Trophoblast cell (in vitro differentiated cells and primary cell): ENCODE measurements at regions not wholly inside any gene's neighbourhood (a gene's known extent, or its start where the extent isn't known, plus 50 kb on each side); places are given as distances from the start of the nearest gene placed in this dataset.
"Not testable (repeated sequence)": the region's sequence is repeated elsewhere in the genome, so short reads cannot be mapped to it uniquely, and the experiment has no call there.

Experiments
- DNase-seq, 2 donors: peaks; one replicate each; pipeline ENCODE4 v3.0.0-alpha.2; 2016
- H2AFZ ChIP-seq: 2 replicates; pipeline ENCODE4 v1.6.1; 2013; ENCODE audit warnings: low read length, moderate library complexity, mild to moderate bottlenecking; ENCODE audit not compliant: insufficient read depth, poor library complexity
- H2AK5ac ChIP-seq: 2 replicates; pipeline ENCODE4 v1.6.1; 2013; ENCODE audit warnings: mild to moderate bottlenecking, low read length
- H2BK120ac ChIP-seq: 2 replicates; pipeline ENCODE4 v1.6.1; 2013; ENCODE audit warnings: low read length, mild to moderate bottlenecking, moderate library complexity; ENCODE audit not compliant: insufficient read depth, poor library complexity
- H2BK12ac ChIP-seq: 2 replicates; pipeline ENCODE4 v1.6.1; 2013; ENCODE audit warnings: mild to moderate bottlenecking, low read length, moderate library complexity
- H2BK5ac ChIP-seq: 2 replicates; pipeline ENCODE4 v1.6.1; 2013; ENCODE audit warnings: low read length, low read depth, moderate library complexity, mild to moderate bottlenecking; ENCODE audit not compliant: poor library complexity
- H3K14ac ChIP-seq: 2 replicates; pipeline ENCODE4 v1.6.1; 2013; ENCODE audit warnings: mild to moderate bottlenecking, low read length
- H3K18ac ChIP-seq: 2 replicates; pipeline ENCODE4 v1.6.1; 2013; ENCODE audit warnings: mild to moderate bottlenecking, low read length
- H3K23ac ChIP-seq: 2 replicates; pipeline ENCODE4 v1.6.1; 2013; ENCODE audit warnings: low read length
- H3K27ac ChIP-seq: 2 replicates; pipeline ENCODE4 v1.5.1; 2013; ENCODE audit warnings: low read depth, mild to moderate bottlenecking, inconsistent platforms, low read length, moderate library complexity
- H3K27me3 ChIP-seq: 2 replicates; pipeline ENCODE4 v1.6.1; 2013; ENCODE audit warnings: inconsistent platforms, mild to moderate bottlenecking, low read length, moderate library complexity; ENCODE audit not compliant: insufficient read depth
- H3K36me3 ChIP-seq, 2 experiments: 1 replicate in 1 of 2; 2 replicates in 1 of 2; pipeline ENCODE4 v1.6.1; 2013; ENCODE audit warnings: low read length in 2 of 2, mild to moderate bottlenecking in 2 of 2, moderate library complexity in 1 of 2; ENCODE audit not compliant: insufficient read depth in 2 of 2, control insufficient read depth in 1 of 2
- H3K4ac ChIP-seq: 2 replicates; pipeline ENCODE4 v1.6.1; 2013; ENCODE audit warnings: low read depth, mild to moderate bottlenecking, low read length, moderate library complexity
- H3K4me1 ChIP-seq, 2 experiments: 1 replicate in 1 of 2; 2 replicates in 1 of 2; pipeline ENCODE4 v1.6.1; 2013; ENCODE audit warnings: low read length in 2 of 2, mild to moderate bottlenecking in 2 of 2, moderate library complexity in 1 of 2; ENCODE audit not compliant: insufficient read depth in 2 of 2, control insufficient read depth in 1 of 2
- H3K4me2 ChIP-seq: 2 replicates; pipeline ENCODE4 v1.6.1; 2013; ENCODE audit warnings: inconsistent platforms, mild to moderate bottlenecking, low read length, moderate library complexity
- H3K4me3 ChIP-seq: 2 replicates; pipeline ENCODE4 v1.5.1; 2013; ENCODE audit warnings: mild to moderate bottlenecking, low read depth, low read length, inconsistent platforms
- H3K79me1 ChIP-seq: one replicate; pipeline ENCODE4 v1.6.1; 2013; ENCODE audit warnings: low read length
- H3K79me2 ChIP-seq: 2 replicates; pipeline ENCODE4 v1.6.1; 2013; ENCODE audit warnings: low read length, mild to moderate bottlenecking; ENCODE audit not compliant: control insufficient read depth, insufficient read depth, poor library complexity
- H3K9ac ChIP-seq: 2 replicates; pipeline ENCODE4 v1.6.1; 2013; ENCODE audit warnings: mild to moderate bottlenecking, low read length
- H3K9me3 ChIP-seq: 2 replicates; pipeline ENCODE4 v1.6.1; 2013; ENCODE audit warnings: low read depth, mild to moderate bottlenecking, control low read depth, inconsistent platforms, low read length; ENCODE audit not compliant: insufficient read depth
- H4K12ac ChIP-seq: 2 replicates; pipeline ENCODE4 v1.6.1; 2013; ENCODE audit warnings: low read depth, mild to moderate bottlenecking, low read length, moderate library complexity
- H4K8ac ChIP-seq: 2 replicates; pipeline ENCODE4 v1.6.1; 2013; ENCODE audit warnings: low read depth, mild to moderate bottlenecking, low read length, moderate library complexity
- H4K91ac ChIP-seq: one replicate; pipeline ENCODE4 v1.6.1; 2013; ENCODE audit warnings: low read depth, mild to moderate bottlenecking, low read length, moderate library complexity
- WGBS: extraction: QIAGEN DNeasy Blood & Tissue Kit; methylation state at CpG from one replicate; pipeline ENCODE4 v1.1.7; 2013; ENCODE audit warnings: missing lambda C conversion rate; ENCODE audit not compliant: insufficient read length, insufficient coverage; ENCODE audit errors: extremely low coverage; 5-methylcytosine and 5-hydroxymethylcytosine counted together

- H2BK120ac ChIP-seq, H3K9me3 ChIP-seq, H3K27ac ChIP-seq, H3K36me3 ChIP-seq, H3K79me1 ChIP-seq, H3K14ac ChIP-seq, H2BK5ac ChIP-seq, H3K4ac ChIP-seq, H2AFZ ChIP-seq, H3K23ac ChIP-seq, H4K12ac ChIP-seq, H4K8ac ChIP-seq, H3K4me1 ChIP-seq, H3K27me3 ChIP-seq, H4K91ac ChIP-seq, H2BK12ac ChIP-seq, H3K18ac ChIP-seq, DNase-seq, H3K4me3 ChIP-seq, H3K9ac ChIP-seq, H2AK5ac ChIP-seq, H3K79me2 ChIP-seq: not testable (repeated sequence)
- WGBS: no CpG with 5 or more reads among the region's 32 CpGs
- H3K4me2 ChIP-seq: peak overlapping the region; percentile 64
These were observed 60.3 kb downstream of the GOLGA8K start for GRCh38 chr15:32342772-32343199.

DNA sequence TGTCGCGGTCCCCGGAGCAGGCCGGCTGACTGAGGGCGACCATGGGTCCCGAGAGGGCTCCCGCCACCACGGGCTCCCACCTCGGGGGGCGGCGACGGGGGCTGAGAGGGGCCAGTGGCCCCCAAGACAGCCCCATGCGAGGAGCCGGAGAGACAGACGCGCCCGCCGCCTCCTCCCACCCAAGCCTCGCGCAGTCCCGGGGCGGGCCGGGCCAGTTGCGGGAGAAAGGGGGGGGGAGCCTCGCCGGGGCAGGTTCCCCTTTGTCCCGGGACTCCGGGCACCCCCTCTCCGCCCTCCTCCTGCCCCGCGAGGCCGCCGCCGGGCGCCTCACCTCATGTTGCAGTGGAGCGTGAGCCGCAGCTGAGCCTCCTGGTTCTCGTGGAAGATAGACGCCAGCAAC lies 60.8 kb downstream of the GOLGA8K start:
- H3K4me1 ChIP-seq, H2BK12ac ChIP-seq, H2BK5ac ChIP-seq, H3K23ac ChIP-seq, H4K8ac ChIP-seq, H3K4ac ChIP-seq, H2AK5ac ChIP-seq, H2AFZ ChIP-seq, H3K9me3 ChIP-seq, H4K91ac ChIP-seq, H3K27ac ChIP-seq, H4K12ac ChIP-seq, H3K36me3 ChIP-seq, H3K79me2 ChIP-seq, H3K79me1 ChIP-seq, DNase-seq, H3K4me3 ChIP-seq, H3K27me3 ChIP-seq, H2BK120ac ChIP-seq, H3K14ac ChIP-seq, H3K18ac ChIP-seq, H3K9ac ChIP-seq: not testable (repeated sequence)
- WGBS: no CpG with 5 or more reads among the region's 39 CpGs
- peak overlapping the region; percentile 34 for H3K4me2 ChIP-seq

DNA sequence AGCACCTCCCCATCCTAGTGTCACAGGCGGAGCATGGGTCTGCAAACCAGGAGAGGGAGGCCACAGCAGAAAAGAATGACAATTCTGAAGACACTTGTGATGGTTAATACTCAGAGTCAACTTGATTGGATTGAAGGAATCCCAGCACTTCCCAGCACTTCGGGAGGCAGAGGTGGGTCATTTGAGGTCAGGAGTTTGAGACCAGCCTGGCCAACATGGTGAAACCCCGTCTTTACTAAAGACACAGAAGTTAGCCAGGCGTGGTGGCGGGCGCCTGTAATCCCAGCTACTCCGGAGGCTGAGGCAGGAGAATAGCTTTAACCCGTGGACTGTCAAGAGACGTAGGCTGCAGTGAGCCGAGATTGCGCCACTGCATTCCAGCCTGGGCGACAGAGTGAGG lies 61.6 kb downstream of the GOLGA8K start:
- H3K27me3 ChIP-seq, DNase-seq, H4K12ac ChIP-seq, H3K14ac ChIP-seq, H4K8ac ChIP-seq, H3K4ac ChIP-seq, H3K4me3 ChIP-seq, H3K79me2 ChIP-seq, H3K9me3 ChIP-seq, H2AFZ ChIP-seq, H3K79me1 ChIP-seq, H3K4me1 ChIP-seq, H3K23ac ChIP-seq, H3K4me2 ChIP-seq, H2BK5ac ChIP-seq, H3K36me3 ChIP-seq, H2BK120ac ChIP-seq, H3K27ac ChIP-seq, H2BK12ac ChIP-seq, H3K18ac ChIP-seq, H3K9ac ChIP-seq, H2AK5ac ChIP-seq, H4K91ac ChIP-seq: not testable (repeated sequence)
- WGBS: no CpG with 5 or more reads among the region's 12 CpGs

- not testable (repeated sequence) for H4K91ac ChIP-seq, H3K79me2 ChIP-seq, H3K23ac ChIP-seq, H4K8ac ChIP-seq, H2AK5ac ChIP-seq, H3K4ac ChIP-seq, H3K4me3 ChIP-seq, H3K18ac ChIP-seq, H3K79me1 ChIP-seq, H3K14ac ChIP-seq, H4K12ac ChIP-seq, H2BK120ac ChIP-seq, H3K9ac ChIP-seq, DNase-seq, H2BK12ac ChIP-seq, H3K36me3 ChIP-seq, H3K9me3 ChIP-seq, H2BK5ac ChIP-seq, H3K4me1 ChIP-seq, H3K4me2 ChIP-seq, H3K27me3 ChIP-seq, H3K27ac ChIP-seq, H2AFZ ChIP-seq
- WGBS: no CpG with 5 or more reads among the region's 3 CpGs
These were observed 66.3 kb downstream of the GOLGA8K start for GRCh38 chr15:32336804-32337203.
